HAP-1 (cell line): ENCODE measurements at regions not wholly inside any gene's neighbourhood (a gene's known extent, or its start where the extent isn't known, plus 50 kb on each side); places are given as distances from the start of the nearest gene placed in this dataset.

Source experiments
- DNase-seq, 2 experiments: peaks; one replicate each; pipeline ENCODE4 v3.0.0-alpha.2; 2016 to 2020; ENCODE audit warnings: low spot score in 2 of 2
- H3K27me3 ChIP-seq: fragments of 250-450 bp; sonication (Bioruptor Pico); 2 replicates; pipeline ENCODE4 v1.5.1; 2020; ENCODE audit warnings: low read depth, mild to moderate bottlenecking, moderate library complexity
- H3K36me3 ChIP-seq: fragments of 250-450 bp; sonication (Bioruptor Pico); replicated peaks from 2 replicates; pipeline ENCODE4 v1.5.1; 2020; ENCODE audit warnings: mild to moderate bottlenecking
- H3K4me1 ChIP-seq: fragments of 250-450 bp; sonication (Bioruptor Pico); 2 replicates; pipeline ENCODE4 v1.5.1; 2020; ENCODE audit warnings: mild to moderate bottlenecking
- H3K4me3 ChIP-seq: fragments of 250-450 bp; sonication (Bioruptor Pico); 2 replicates; pipeline ENCODE4 v1.5.1; 2020; ENCODE audit warnings: mild to moderate bottlenecking, moderate library complexity
- H3K9me3 ChIP-seq: fragments of 250-450 bp; sonication (Bioruptor Pico); 2 replicates; pipeline ENCODE4 v1.5.1; 2020; ENCODE audit warnings: mild to moderate bottlenecking, moderate library complexity
- in situ Hi-C: fragments of 300-500 bp; cut with MboI; formaldehyde crosslinking; loops from 3 replicates; pipeline ENCODE4 v1.14.3; 2020; ENCODE audit warnings: low sequenced_read_pairs, inconsistent platforms, mixed read lengths

- no peaks in the 10 kb centered on the region for H3K36me3 ChIP-seq
- H3K4me1 ChIP-seq: no peaks in the 10 kb centered on the region
- no peaks in the 10 kb centered on the region for H3K27me3 ChIP-seq
- no peak overlapping the region for H3K4me3 ChIP-seq
- H3K9me3 ChIP-seq: no peaks in the 10 kb centered on the region
- DNase-seq: no peak
- in situ Hi-C loops: no loop called here
These were observed 67.6 kb downstream of the HTR1A start for GRCh38 chr5:63894690-63895089.

GRCh38 chr5:63878788-63879187, 83.5 kb downstream of the HTR1A start:
- no peaks in the 10 kb centered on the region for H3K4me1 ChIP-seq
- H3K27me3 ChIP-seq: no peaks in the 10 kb centered on the region
- H3K9me3 ChIP-seq: no peaks in the 10 kb centered on the region
- H3K36me3 ChIP-seq: no peaks in the 10 kb centered on the region
- no peak overlapping the region for H3K4me3 ChIP-seq
- in situ Hi-C loops: no loop called here
- no peak for DNase-seq

GRCh38 chr5:63877961-63878360, 84.3 kb downstream of the HTR1A start:
- H3K9me3 ChIP-seq: no peaks in the 10 kb centered on the region
- no peaks in the 10 kb centered on the region for H3K27me3 ChIP-seq
- no peaks in the 10 kb centered on the region for H3K4me1 ChIP-seq
- DNase-seq: no peak
- no peaks in the 10 kb centered on the region for H3K36me3 ChIP-seq
- in situ Hi-C loops: no loop called here
- H3K4me3 ChIP-seq: no peak overlapping the region

- Histone ChIP-seq H3K9me3 (no peaks in the 10 kb centered on the region), H3K4me1 (no peaks in the 10 kb centered on the region), H3K36me3 (no peaks in the 10 kb centered on the region), H3K4me3 (no peak overlapping the region), H3K27me3 (no peaks in the 10 kb centered on the region)
- no peak for DNase-seq
- in situ Hi-C loops: no loop called here
These were observed 101.9 kb downstream of the HTR1A start for GRCh38 chr5:63860379-63860778.

- no peak for DNase-seq
- H3K4me1 ChIP-seq: no peaks in the 10 kb centered on the region
- no peak overlapping the region for H3K4me3 ChIP-seq
- in situ Hi-C loops: no loop called here
- H3K36me3 ChIP-seq: no peaks in the 10 kb centered on the region
- H3K27me3 ChIP-seq: no peaks in the 10 kb centered on the region
- no peaks in the 10 kb centered on the region for H3K9me3 ChIP-seq
These were observed 108.2 kb downstream of the HTR1A start for GRCh38 chr5:63854076-63854475.

- no peak overlapping the region for H3K4me3 ChIP-seq
- H3K36me3 ChIP-seq: no peaks in the 10 kb centered on the region
- H3K27me3 ChIP-seq: no peaks in the 10 kb centered on the region
- no peaks in the 10 kb centered on the region for H3K9me3 ChIP-seq
- H3K4me1 ChIP-seq: no peaks in the 10 kb centered on the region
- in situ Hi-C loops: no loop called here
- DNase-seq: no peak
These were observed 119.1 kb downstream of the HTR1A start for GRCh38 chr5:63843190-63843589.

- Histone ChIP-seq H3K9me3 (no peaks in the 10 kb centered on the region), H3K4me1 (no peaks in the 10 kb centered on the region), H3K4me3 (no peak overlapping the region), H3K36me3 (no peaks in the 10 kb centered on the region), H3K27me3 (no peaks in the 10 kb centered on the region)
- DNase-seq: no peak
- in situ Hi-C loops: no loop called here
These were observed 124.8 kb downstream of the HTR1A start for GRCh38 chr5:63837437-63837836.

- Histone ChIP-seq H3K4me3 (no peak overlapping the region), H3K27me3 (no peaks in the 10 kb centered on the region), H3K36me3 (no peaks in the 10 kb centered on the region), H3K9me3 (no peaks in the 10 kb centered on the region), H3K4me1 (no peaks in the 10 kb centered on the region)
- DNase-seq: no peak
- in situ Hi-C loops: no loop called here
These were observed 130.9 kb downstream of the HTR1A start for GRCh38 chr5:63831381-63831780.

- no peak for DNase-seq
These were observed 136.3 kb downstream of the HTR1A start for GRCh38 chr5:63825984-63826383.

GRCh38 chr5:63823583-63823982, 138.7 kb downstream of the HTR1A start:
- in situ Hi-C loops: no loop called here
- Histone ChIP-seq H3K36me3 (no peaks in the 10 kb centered on the region), H3K9me3 (no peaks in the 10 kb centered on the region), H3K27me3 (no peaks in the 10 kb centered on the region), H3K4me1 (no peaks in the 10 kb centered on the region), H3K4me3 (no peak overlapping the region)
- no peak for DNase-seq

More at GRCh38 chr5:63825984-63826383, 136.3 kb downstream of the HTR1A start:
- Histone ChIP-seq H3K9me3 (no peaks in the 10 kb centered on the region), H3K27me3 (no peaks in the 10 kb centered on the region), H3K36me3 (no peaks in the 10 kb centered on the region), H3K4me1 (no peaks in the 10 kb centered on the region), H3K4me3 (no peak overlapping the region)
- in situ Hi-C loops: no loop called here

- no peaks in the 10 kb centered on the region for H3K36me3 ChIP-seq
- no peak overlapping the region for H3K4me3 ChIP-seq
- H3K4me1 ChIP-seq: no peaks in the 10 kb centered on the region
- no peaks in the 10 kb centered on the region for H3K27me3 ChIP-seq
- no peak for DNase-seq
- in situ Hi-C loops: no loop called here
- H3K9me3 ChIP-seq: no peaks in the 10 kb centered on the region
These were observed 139.6 kb downstream of the HTR1A start for GRCh38 chr5:63822614-63823013.

- H3K27me3 ChIP-seq: no peaks in the 10 kb centered on the region
- no peaks in the 10 kb centered on the region for H3K4me1 ChIP-seq
- in situ Hi-C loops: no loop called here
- no peaks in the 10 kb centered on the region for H3K36me3 ChIP-seq
- H3K4me3 ChIP-seq: no peak overlapping the region
- no peak for DNase-seq
- no peaks in the 10 kb centered on the region for H3K9me3 ChIP-seq
These were observed 141.7 kb downstream of the HTR1A start for GRCh38 chr5:63820577-63820976.

GRCh38 chr5:63812693-63813092, 149.6 kb downstream of the HTR1A start:
- no peaks in the 10 kb centered on the region for H3K4me1 ChIP-seq
- H3K36me3 ChIP-seq: no peaks in the 10 kb centered on the region
- no peaks in the 10 kb centered on the region for H3K27me3 ChIP-seq
- H3K9me3 ChIP-seq: no peaks in the 10 kb centered on the region
- in situ Hi-C loops: no loop called here
- DNase-seq: no peak
- no peak overlapping the region for H3K4me3 ChIP-seq

GRCh38 chr5:63811961-63812360, 150.3 kb downstream of the HTR1A start:
- no peaks in the 10 kb centered on the region for H3K4me1 ChIP-seq
- no peaks in the 10 kb centered on the region for H3K9me3 ChIP-seq
- no peaks in the 10 kb centered on the region for H3K36me3 ChIP-seq
- no peak overlapping the region for H3K4me3 ChIP-seq
- H3K27me3 ChIP-seq: no peaks in the 10 kb centered on the region
- in situ Hi-C loops: no loop called here
- no peak for DNase-seq

GRCh38 chr5:63811286-63811685, 151.0 kb downstream of the HTR1A start:
- DNase-seq: no peak
- H3K9me3 ChIP-seq: no peaks in the 10 kb centered on the region
- H3K27me3 ChIP-seq: no peaks in the 10 kb centered on the region
- no peaks in the 10 kb centered on the region for H3K36me3 ChIP-seq
- in situ Hi-C loops: no loop called here
- no peaks in the 10 kb centered on the region for H3K4me1 ChIP-seq
- H3K4me3 ChIP-seq: no peak overlapping the region
